Body of pancreas (tissue), 4 donors: ENCODE measurements at regions not wholly inside any gene's neighbourhood (a gene's known extent, or its start where the extent isn't known, plus 50 kb on each side); places are given as distances from the start of the nearest gene placed in this dataset.

Experiments
- CTCF ChIP-seq, 7 experiments: fragments of 450-650 bp in 4 of 7; fragments of 200-600 bp in 3 of 7; sonication (generic) in 3 of 7; IDR thresholded peaks; one replicate each; pipeline ENCODE4 v1.5.1; 2016 to 2019; ENCODE audit warnings: antibody characterized with exemption in 7 of 7
- POLR2A ChIP-seq, 3 donors: fragments of 450-650 bp; IDR thresholded peaks; one replicate each; pipeline ENCODE4 v1.6.1; 2016; ENCODE audit warnings: antibody characterized with exemption in 3 of 3, mild to moderate bottlenecking in 2 of 3

GRCh38 chr3:175914785-175915184 is 1055.7 kb downstream of the NAALADL2 start:
- TF ChIP-seq CTCF (IDR thresholded peaks at IDR 0.05) = no peak
- no peak for TF ChIP-seq POLR2A (IDR thresholded peaks at IDR 0.05)
